CMK (cell line): ENCODE measurements at regions not wholly inside any gene's neighbourhood (a gene's known extent, or its start where the extent isn't known, plus 50 kb on each side); places are given as distances from the start of the nearest gene placed in this dataset.

Experiments
- DNase-seq: peaks from one replicate; pipeline ENCODE4 v3.0.0-alpha.2; 2010; ENCODE audit warnings: low read depth

DNA sequence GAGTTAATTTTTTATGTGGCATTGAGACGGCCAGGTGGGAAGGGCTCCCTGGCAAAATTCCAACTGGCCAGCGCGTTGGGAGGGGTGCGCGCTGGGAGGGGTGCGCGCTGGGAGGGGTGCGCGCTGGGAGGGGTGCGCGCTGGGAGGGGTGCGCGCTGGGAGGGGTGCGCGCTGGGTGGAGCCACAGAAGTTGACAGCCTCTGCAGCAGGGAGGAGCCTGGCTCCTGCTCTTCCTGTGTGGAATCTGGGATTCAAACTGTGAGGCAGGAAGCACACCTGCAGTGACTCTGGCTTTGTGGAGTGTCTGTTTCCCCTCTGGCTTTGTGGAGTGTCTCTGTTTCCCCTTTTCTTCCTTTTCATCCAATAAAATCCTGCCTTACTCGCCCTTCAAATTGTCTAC, 147.9 kb upstream of the CBLN2 start:
- DNase-seq: no peak

DNA sequence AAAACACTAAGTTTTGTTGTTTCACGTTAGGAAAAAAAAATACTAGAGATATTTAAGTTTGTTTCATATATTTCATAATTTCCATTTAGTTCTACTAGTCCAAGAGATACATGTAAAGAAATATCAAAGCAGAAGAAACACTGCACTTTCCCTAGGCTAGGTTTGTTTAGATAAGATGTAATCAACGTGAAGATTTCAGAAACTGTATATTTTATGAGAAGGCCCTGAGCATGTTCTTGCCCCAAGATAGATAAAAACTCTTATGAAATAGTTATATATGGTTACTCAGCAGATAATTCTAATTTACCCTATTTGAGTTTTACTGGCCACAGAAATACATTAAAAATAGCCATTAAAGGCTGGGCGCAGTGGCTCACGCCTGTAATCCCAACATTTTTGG, 143.6 kb upstream of the CBLN2 start:
- DNase-seq: no peak

DNA sequence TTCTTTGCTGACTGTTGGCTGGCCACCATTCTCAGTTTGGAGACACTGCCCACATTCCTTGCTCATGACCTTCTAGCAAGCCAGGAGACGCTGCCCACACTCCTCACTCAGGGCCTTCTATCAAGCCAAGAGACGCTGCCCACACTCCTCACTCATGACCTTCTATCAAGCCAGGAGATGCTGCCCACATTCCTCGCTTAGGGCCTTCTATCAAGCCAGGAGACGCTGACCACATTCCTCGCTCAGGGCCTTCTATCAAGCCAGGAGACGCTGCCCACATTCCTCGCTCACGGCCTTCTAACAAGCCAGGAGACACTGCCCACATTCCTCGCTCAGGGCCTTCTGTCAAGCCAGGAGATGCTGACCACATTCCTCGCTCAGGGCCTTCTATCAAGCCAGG, 131.3 kb upstream of the CBLN2 start:
- no peak for DNase-seq

DNA sequence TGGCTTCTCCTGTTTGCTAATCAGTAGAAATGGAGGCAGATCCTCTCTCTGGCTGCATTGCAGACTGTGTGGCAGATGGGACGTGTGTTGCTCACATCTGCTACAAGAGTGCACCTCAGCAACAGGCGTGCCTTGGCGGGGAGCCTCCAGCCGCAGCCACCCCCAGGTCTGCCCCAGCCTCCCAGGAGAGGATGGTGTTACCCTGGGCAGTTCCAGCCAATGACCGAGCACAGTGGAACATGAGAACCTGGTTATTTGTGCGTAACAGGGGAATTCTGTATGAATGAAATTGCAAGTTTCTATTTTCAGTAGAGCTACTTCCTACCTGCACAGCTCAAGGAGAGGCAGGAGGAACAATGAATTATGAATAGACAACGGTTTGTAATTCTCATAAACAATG, 130.6 kb upstream of the CBLN2 start:
- DNase-seq: no peak

DNA sequence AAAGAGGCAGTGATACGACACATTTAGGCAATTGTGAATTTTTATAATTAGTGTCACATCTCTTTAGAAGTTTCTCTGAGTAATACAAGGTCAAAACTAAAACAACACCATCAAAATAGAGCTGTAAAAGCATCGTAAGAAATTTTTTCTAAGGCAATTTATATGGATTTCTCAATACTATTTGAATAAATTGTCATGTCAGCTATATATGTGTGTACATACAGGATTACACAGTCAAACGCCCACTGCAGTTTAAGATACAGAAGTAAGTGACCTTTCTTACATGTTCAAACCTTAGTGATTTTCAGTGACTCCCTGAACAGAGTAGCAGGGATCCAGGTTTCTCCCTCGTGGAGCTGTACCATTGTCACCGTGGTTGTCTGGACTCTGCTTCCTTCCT, 129.1 kb upstream of the CBLN2 start:
- no peak for DNase-seq

DNA sequence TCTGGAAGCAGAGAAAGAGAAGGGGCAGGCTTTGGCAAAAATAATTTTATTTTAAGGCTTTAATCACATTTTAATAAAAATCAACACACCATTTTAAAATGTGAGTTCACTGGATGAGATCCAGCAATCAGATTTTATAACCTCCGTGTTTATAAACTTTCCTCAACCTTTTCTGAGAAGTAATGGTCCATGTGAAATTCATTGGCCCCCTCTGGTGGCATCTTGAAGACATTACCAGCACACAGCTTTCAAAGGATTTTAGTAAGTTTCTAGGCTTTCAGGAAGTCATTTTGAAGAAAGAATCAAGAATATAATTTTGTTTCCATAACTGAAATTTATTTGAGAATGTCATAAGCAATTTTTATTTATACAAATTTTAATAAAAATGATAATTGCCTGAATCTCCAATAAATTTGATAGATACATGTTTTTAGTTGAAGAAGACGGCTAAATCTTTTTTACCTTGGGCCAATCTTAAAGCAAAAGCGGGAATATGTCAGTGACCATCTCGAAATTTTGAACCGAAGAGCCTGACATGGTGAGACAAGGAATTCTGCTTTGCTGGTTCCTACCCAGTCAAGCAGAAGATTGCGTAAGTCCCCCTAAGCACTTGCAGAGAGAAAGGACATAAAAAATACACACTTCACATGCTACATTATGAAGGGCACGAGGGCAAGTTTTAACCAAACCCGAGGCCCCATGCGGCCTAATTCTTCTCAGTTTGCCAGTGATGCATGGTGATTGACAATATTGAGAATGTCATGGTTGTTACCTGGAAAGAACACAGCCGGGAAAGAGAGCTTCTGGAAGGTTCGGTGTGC, 128.4 kb upstream of the CBLN2 start:
- no peak for DNase-seq

DNA sequence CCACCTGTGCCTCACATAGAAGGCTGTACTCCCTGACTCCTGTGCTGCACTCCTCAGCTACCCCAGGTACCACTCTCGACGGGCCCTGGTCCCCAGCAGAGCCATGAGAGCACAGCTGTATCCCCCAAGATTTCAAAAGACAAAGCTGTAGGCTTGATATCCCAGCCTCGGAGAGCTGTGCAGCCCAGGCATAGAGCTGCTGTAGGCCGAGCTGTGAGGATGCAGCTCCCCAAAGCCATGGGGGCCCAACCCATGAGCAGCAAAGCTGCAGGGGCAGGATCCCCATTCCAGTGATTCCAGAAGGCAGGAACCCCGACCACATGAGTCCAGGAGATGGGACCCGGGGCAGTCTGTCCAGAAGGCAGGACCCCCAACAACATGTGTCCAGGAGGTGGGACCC, 123.8 kb upstream of the CBLN2 start:
- DNase-seq: no peak

DNA sequence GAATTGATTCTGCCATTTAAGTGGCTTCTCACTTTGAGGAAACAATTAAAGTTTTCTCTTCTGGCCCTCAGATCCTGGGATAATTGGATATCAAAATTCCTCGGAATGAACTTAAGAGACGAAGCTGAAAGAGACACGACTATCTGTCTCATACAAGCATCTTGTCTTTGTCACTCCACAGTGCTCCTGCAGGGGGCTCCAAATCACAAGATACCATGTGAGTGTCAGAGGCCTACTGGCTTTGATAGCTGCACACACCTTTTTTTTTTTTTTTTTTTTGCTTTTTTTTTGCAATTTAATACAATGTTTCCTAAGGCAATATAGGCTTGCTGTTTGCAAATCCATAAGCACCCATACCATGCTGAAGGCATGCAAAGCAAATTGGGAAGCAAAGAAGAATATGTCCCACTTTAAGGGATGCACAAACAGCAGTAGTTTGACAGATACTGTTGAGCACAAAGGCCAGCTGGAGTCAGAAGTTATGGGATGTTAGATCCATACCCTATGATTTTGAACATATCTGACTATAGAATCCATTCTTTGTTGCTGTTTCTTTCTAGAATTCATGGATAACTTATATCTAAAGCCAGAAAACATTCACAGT, 109.0 kb upstream of the CBLN2 start:
- peak; percentile 11 for DNase-seq

DNA sequence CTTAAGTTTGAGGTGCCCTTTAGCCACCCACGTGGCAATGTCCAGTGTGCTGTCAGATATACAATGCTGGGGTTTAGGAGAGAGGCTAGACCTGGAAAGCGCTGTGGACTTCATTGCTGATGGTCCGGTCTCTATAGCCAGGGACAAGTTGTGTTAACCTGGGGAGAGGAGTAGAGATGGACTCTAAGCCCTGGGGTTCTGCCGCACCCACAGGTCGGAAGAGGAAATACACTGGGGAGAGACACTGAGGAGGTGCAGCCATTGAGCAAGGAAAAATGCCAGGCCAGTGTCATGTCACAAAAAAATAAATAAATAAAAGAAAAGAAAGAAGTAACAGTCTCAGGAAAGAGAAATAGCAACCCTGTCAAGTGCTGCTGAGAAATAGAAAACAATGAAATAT, 106.9 kb upstream of the CBLN2 start:
- DNase-seq: no peak

DNA sequence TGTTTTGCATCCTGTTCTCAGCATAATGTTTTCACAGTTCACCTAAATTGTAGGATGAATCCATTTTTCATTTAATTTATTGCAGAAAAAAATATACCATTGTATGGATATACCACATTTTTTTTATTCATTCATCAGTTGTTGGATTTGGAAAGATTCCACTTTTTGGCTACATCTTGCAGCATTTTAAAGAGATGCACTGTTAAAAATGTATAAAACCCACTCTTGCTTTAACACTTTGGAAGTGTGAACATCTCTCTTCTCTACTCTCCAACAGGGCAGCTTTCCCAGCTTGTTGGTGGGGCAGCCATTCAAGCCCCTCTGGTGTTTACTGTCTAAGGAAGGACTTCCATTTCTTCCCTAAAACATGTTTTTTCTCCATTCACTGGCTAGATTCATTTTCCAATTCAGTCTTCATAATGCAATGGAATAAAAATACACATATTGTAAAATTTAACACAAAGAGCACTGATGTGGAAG, 104.4 kb upstream of the CBLN2 start:
- DNase-seq: no peak

DNA sequence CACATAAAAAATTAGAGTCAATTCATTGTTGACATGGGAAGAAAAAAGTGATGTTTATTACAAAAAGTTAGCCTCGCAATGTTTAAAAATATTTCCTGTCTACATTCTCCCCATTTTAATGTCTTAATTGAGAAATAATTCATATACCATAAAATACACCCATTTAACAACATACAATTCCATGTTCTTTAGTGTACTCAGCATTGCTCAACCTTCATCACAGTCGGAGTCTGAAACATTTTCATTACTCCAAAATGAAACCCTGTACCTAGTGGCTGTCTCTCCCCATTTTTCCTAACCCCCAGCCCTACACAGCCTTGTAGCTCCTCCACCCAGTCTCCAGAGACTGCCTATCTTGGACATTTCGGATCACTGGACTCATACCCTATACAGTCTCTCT, 103.9 kb upstream of the CBLN2 start:
- DNase-seq: no peak

DNA sequence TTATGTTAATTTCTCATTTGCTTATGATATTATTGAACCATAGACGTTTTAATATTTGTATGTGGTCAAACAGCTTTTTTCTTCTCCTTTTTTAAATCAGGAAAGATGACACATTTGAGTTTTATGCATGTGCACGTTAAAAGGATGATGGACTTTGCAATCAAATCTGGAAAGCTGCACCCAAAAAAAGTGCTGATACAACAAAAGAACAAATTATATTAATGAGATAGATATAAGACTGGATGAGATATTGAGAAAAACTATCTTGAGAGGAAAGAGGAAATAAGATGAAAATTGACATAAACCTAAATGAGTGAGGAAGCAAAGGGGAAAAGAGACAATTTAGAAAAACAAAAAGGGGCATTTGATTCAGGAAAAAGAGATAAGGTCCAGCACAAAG, 96.4 kb upstream of the CBLN2 start:
- no peak for DNase-seq

DNA sequence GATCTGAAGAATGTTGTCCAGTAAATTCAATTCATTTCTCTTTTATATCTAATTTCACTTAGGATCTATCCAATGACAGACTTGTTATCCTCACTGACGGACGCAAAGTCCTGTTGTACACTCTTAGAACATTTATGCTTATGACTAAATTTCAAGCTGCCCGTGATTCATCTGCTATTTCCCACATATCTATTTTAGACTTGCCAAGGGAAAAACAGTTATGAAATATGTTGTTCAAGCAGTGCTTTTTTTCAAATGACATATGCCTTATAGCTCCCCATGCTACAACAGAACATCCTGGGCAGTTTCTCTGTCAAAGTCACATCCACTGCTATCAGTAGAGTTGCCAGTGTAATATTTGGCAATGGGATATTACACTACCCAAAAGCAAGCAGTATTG, 94.2 kb upstream of the CBLN2 start:
- no peak for DNase-seq

DNA sequence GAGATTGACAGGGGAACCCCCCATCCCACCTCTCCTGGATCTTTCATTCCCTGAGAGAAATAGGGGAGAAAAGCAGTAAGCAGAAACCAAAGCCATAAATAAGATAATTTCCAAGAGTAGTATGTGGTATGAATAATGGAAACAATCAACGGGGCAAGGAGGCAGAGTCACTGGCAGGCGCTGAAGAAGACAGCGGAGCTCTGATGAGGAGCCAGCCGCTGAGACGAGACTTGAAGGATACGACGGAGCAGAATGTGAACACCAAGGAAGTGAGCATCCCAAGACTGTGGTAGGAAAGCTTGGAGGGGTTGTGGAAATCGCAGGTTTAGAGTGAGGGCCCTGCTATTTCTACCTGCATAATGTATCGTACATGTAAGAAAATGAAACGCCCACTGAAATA, 93.6 kb upstream of the CBLN2 start:
- no peak for DNase-seq

DNA sequence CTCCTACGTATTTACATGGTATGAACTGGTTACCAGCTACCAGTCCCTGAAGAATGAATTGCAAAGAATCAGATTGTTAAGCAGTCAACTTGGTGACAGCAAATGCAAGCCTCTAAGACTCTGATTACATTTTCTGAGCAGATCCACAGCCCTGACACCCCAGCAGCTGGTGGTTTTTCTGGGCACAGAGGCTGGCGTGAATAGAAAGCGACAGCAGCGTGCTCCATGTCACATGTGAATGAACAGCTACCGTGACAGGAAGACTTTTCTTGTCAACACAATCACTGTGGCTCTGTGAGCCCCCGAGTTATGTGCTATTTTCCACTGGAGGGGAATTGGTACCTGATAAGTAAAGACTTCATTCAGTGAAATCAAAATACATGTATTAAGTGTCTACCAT, 93.2 kb upstream of the CBLN2 start:
- DNase-seq: no peak

DNA sequence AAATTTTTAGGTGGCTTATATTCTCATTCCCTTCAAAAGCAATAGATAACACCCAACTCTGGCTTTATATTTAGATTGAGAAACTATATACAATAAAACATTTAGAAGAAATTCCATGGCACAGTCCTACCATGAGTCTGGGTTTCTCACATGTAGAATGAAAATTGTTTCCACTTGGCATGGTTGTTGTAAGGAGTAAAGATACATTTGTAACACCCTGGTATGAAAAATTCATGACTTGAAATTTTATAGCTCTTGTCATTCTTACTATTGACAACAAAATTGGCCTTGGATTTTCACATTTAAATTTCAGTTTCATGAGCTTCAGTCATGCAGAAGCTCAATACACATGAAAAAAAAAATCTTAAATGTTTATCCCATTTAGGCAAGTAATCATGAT, 92.5 kb upstream of the CBLN2 start:
- DNase-seq: no peak

DNA sequence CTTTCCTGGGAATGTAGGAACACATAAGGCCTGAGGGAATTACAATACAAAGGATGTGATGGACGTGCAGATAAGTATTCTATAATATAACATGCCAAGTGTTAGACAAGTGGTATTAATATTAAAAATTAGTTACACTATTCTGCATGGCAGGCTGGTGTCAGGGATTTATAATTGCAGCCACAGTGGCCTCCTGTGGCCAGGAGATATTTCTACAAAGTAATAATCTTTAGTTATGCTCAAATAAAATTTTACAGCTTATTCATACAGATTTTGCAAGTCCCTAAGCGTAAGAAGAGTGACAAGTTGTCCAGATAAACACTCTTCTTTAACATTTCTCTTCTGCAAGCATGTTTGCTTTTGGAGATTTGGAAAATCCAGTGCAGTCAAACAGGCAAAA, 90.4 kb upstream of the CBLN2 start:
- no peak for DNase-seq

DNA sequence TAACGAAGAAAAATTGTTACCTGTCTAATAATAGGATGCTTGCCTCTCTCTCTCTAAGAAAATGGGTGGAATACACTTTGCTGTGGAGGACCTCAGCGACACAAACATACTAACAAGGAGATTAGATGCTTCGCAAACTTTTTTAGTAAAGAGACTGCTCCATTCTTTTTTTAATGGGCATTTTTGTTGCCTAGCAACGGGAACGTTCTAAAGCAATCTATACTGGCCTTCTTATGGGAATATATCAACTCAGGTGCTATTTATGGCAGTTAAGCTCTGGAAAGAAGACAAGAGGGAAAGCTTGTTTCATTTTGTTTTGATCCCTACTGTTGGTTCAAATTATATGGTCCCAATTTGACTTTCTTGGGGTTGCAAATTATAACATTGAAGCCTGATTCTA, 86.8 kb upstream of the CBLN2 start:
- DNase-seq: no peak

DNA sequence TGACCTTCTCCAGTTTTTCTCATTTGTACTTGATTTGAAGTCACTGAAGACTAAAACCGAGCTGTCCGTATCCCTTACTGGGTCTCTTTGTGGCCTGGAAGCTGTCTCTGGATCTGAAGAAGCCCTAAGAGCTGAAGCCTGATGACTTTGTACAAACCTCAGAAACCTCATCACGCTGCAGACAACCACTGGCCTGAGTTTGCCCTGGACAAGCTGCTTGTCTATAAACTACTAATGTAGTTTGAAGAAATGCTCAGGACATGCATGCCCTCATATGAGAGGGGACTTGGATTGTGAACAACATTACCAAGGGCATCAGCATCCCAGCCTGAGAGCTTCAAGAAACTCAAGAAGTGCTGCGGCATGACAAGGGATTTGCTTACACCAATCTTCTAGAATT, 79.3 kb upstream of the CBLN2 start:
- DNase-seq: no peak

DNA sequence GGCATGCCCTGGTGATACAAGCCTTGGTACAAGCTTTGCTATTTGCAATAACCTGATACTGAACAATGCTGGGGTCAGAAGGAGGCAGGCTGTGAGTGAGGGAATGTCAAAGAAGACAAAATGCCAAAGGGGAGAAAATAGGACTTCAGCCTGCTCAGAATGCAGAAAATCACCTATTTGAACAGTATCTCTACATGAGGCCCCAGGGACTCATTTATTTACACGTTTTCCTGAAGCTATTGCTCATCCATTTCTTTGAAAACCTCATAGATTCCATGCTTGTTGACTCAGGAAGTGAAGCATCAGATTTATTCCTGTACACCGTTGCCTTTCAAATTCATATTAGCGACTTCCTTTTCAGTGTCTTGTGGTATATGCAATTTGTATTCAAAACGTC, 69.4 kb upstream of the CBLN2 start:
- no peak for DNase-seq

DNA sequence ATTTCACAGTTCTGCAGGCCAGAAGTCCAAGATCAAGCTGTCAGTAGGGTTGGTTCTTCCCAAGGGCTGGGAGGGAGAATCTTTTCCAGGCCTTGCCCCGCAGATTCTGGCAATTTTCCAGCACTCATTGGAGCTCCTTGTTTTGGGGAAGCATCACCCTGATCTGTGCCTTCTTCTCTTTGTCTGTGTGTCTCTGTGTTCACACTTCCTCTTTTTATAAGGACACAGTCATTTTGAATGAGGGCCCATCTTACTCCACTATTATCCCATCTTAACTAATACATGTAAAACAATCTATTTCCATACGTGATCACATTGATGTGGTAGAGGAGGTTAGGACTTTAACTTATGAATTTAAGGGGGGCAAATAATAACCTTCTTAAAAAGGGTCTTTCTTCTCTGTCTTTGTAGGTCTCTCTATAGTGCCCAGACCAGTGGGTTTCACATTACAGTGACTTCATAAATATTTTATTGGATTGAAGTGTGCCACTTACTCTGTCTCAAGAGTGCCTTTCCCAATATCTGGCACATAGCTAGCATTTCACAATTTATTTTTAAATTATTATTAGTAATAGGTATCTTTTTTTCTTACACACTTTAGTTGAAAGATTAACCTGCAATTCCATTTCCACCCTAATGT, 68.9 kb upstream of the CBLN2 start:
- no peak for DNase-seq

DNA sequence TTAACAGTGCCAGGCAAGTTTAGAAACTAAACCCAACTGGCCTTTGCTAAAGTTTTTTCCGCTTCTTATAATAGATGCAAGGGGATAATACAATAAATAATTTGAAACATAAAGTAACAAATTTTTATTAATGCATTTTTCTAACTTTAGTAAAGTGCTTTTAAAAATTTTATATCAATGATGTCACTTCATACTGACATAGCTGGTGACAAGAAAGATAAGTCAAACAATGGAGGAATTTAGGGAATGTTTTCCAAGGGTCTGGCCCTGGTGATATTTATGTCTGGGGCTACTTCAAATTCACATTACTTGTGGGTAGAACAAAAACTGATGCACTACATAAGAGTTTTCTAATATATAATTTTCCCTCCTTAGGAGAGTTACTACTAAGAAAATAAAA, 61.2 kb upstream of the CBLN2 start:
- no peak for DNase-seq

DNA sequence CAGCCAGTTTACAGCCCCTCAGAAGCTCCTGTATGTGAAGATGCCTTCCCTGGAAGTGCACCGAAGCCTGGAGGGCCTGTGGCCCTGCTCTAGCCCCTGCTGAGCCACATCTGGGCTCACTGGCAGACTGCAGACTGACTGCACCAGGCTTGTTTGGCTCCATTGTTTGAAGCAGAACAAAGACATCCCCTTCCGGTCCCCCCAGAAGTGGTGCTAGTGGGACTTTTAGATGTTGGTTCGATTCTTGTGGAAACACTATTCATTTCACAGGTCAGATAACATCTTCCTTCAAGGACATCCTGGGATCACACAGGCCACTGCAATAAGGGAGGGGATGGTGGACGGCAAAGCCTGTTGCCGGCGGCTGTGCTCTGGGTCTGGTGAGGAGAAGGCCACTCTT, 57.8 kb upstream of the CBLN2 start:
- DNase-seq: no peak

DNA sequence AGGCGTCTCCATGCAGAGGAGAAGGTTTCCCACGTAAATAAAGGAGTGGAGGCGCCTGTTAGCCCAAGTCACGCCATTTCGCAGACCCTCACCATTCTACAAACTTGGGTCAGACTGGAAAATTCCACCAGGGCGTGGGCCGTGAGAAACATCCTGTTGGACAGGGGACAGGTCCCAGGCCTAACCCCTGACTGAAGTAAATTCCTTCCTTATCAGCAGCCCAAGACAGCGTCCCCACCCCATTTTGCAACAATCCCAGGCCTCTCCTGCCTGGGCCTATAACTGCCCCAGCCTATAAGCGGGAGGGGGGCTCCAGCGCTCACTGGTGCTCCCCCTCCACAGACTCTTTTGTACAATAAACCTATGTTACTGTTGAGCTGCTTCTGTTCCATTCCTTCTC, 57.3 kb upstream of the CBLN2 start:
- no peak for DNase-seq
